H9 (cell line): ENCODE measurements at regions not wholly inside any gene's neighbourhood (a gene's known extent, or its start where the extent isn't known, plus 50 kb on each side); places are given as distances from the start of the nearest gene placed in this dataset.

Experiments used
- DNase-seq: peaks from one replicate; pipeline ENCODE4 v3.0.0-alpha.2; 2017
- H2AFZ ChIP-seq: one replicate; pipeline ENCODE4 v1.6.1; 2013; ENCODE audit warnings: mild to moderate bottlenecking, low read length, control low read depth, moderate library complexity
- H2AK5ac ChIP-seq: 2 replicates; pipeline ENCODE4 v1.6.1; 2013; ENCODE audit warnings: low read length, control low read depth, mixed read lengths; ENCODE audit not compliant: insufficient read length
- H2BK120ac ChIP-seq: one replicate; pipeline ENCODE4 v1.6.1; 2013; ENCODE audit warnings: low read depth, mild to moderate bottlenecking, low read length, control low read depth, inconsistent platforms; ENCODE audit not compliant: poor library complexity, severe bottlenecking
- H2BK12ac ChIP-seq: 2 replicates; pipeline ENCODE4 v1.6.1; 2013; ENCODE audit warnings: low read length, control low read depth, mixed read lengths, low read depth; ENCODE audit not compliant: insufficient read length
- H2BK15ac ChIP-seq: 2 replicates; pipeline ENCODE4 v1.6.1; 2013; ENCODE audit warnings: low read depth, low read length, control low read depth
- H2BK20ac ChIP-seq: one replicate; pipeline ENCODE4 v1.6.1; 2013; ENCODE audit warnings: low read depth, mild to moderate bottlenecking, low read length, control low read depth, inconsistent platforms; ENCODE audit not compliant: poor library complexity, severe bottlenecking
- H2BK5ac ChIP-seq: 2 replicates; pipeline ENCODE4 v1.6.1; 2013; ENCODE audit warnings: low read length, control low read depth, mixed read lengths; ENCODE audit not compliant: insufficient read length
- H3K14ac ChIP-seq: 2 replicates; pipeline ENCODE4 v1.6.1; 2013; ENCODE audit warnings: low read length, control low read depth; ENCODE audit not compliant: insufficient read depth
- H3K18ac ChIP-seq: 2 replicates; pipeline ENCODE4 v1.6.1; 2013; ENCODE audit warnings: low read depth, mild to moderate bottlenecking, mixed read lengths, low read length, control low read depth; ENCODE audit not compliant: insufficient read length
- H3K23ac ChIP-seq: 2 replicates; pipeline ENCODE4 v1.6.1; 2013; ENCODE audit warnings: low read length, control low read depth, mixed read lengths, low read depth; ENCODE audit not compliant: insufficient read length
- H3K23me2 ChIP-seq: 2 replicates; pipeline ENCODE4 v1.6.1; 2013; ENCODE audit warnings: low read depth, mild to moderate bottlenecking, mixed read lengths, low read length, control low read depth; ENCODE audit not compliant: insufficient read length, poor library complexity, severe bottlenecking
- H3K27ac ChIP-seq: 2 replicates; pipeline ENCODE4 v1.5.1; 2013; ENCODE audit warnings: low read length, control low read depth, mixed read lengths, low read depth; ENCODE audit not compliant: insufficient read length
- H3K27me3 ChIP-seq: 2 replicates; pipeline ENCODE4 v1.6.1; 2013; ENCODE audit warnings: low read length, control low read depth, inconsistent platforms; ENCODE audit not compliant: insufficient read depth
- H3K4ac ChIP-seq: 2 replicates; pipeline ENCODE4 v1.6.1; 2013; ENCODE audit warnings: low read depth, mild to moderate bottlenecking, control low read depth, inconsistent platforms, low read length, moderate library complexity
- H3K4me1 ChIP-seq: 2 replicates; pipeline ENCODE4 v1.6.1; 2013; ENCODE audit warnings: low read length, control low read depth, inconsistent platforms; ENCODE audit not compliant: insufficient read depth
- H3K4me2 ChIP-seq: 2 replicates; pipeline ENCODE4 v1.6.1; 2013; ENCODE audit warnings: low read length, control low read depth, mixed read lengths; ENCODE audit not compliant: insufficient read length, insufficient read depth
- H3K56ac ChIP-seq: 2 replicates; pipeline ENCODE4 v1.6.1; 2013; ENCODE audit warnings: low read depth, mild to moderate bottlenecking, mixed read lengths, low read length, control low read depth; ENCODE audit not compliant: insufficient read length
- H3K79me1 ChIP-seq: 2 replicates; pipeline ENCODE4 v1.6.1; 2013; ENCODE audit warnings: low read depth, mild to moderate bottlenecking, moderate library complexity, low read length, control low read depth, inconsistent platforms; ENCODE audit not compliant: insufficient read depth, poor library complexity, severe bottlenecking
- H3K79me2 ChIP-seq: 2 replicates; pipeline ENCODE4 v1.6.1; 2013; ENCODE audit warnings: low read length, control low read depth, inconsistent platforms; ENCODE audit not compliant: insufficient read depth
- H3K9ac ChIP-seq: 2 replicates; pipeline ENCODE4 v1.6.1; 2013; ENCODE audit warnings: low read length, control low read depth, mixed read lengths; ENCODE audit not compliant: insufficient read length; ENCODE audit errors: extremely low read depth
- H3K9me3 ChIP-seq: one replicate; pipeline ENCODE4 v1.6.1; 2013; ENCODE audit warnings: low read depth, low read length, inconsistent platforms; ENCODE audit not compliant: control insufficient read depth
- H3T11ph ChIP-seq: one replicate; pipeline ENCODE4 v1.6.1; 2013; ENCODE audit warnings: mild to moderate bottlenecking, low read length, control low read depth, inconsistent platforms
- H4K20me1 ChIP-seq: one replicate; pipeline ENCODE4 v1.6.1; 2013; ENCODE audit not compliant: control insufficient read depth, insufficient read length, insufficient read depth
- H4K5ac ChIP-seq: 2 replicates; pipeline ENCODE4 v1.6.1; 2013; ENCODE audit warnings: low read depth, mild to moderate bottlenecking, mixed read lengths, low read length, control low read depth; ENCODE audit not compliant: insufficient read length
- H4K8ac ChIP-seq: replicated peaks from 2 replicates; pipeline ENCODE4 v1.6.1; 2013; ENCODE audit warnings: low read length, control low read depth, mixed read lengths, low read depth; ENCODE audit not compliant: insufficient read length
- H4K91ac ChIP-seq: 2 replicates; pipeline ENCODE4 v1.6.1; 2013; ENCODE audit warnings: low read depth, mild to moderate bottlenecking, moderate library complexity, mixed read lengths, low read length, control low read depth; ENCODE audit not compliant: insufficient read length
- H3K27ac Mint-ChIP-seq, 3 experiments: 2 replicates in 2 of 3; 3 replicates in 1 of 3; pipeline ENCODE4 v1.8.0; 2020 to 2021; ENCODE audit warnings: mixed read lengths in 3 of 3, mild to moderate bottlenecking in 1 of 3, moderate library complexity in 1 of 3
- H3K27me3 Mint-ChIP-seq: 2 replicates; pipeline ENCODE4 v1.8.0; 2021; ENCODE audit warnings: low read depth, mild to moderate bottlenecking, moderate library complexity, mixed read lengths
- H3K36me3 Mint-ChIP-seq, 3 experiments: 2 replicates in 2 of 3; 3 replicates in 1 of 3; pipeline ENCODE4 v1.8.0; 2020 to 2021; ENCODE audit warnings: low read depth in 3 of 3, mixed read lengths in 3 of 3; ENCODE audit not compliant: insufficient read depth in 1 of 3
- H3K4me1 Mint-ChIP-seq, 2 experiments: 2 replicates each; pipeline ENCODE4 v1.8.0; 2020; ENCODE audit warnings: mixed read lengths in 2 of 2
- H3K4me3 Mint-ChIP-seq, 2 experiments: 2 replicates in 1 of 2; 3 replicates in 1 of 2; pipeline ENCODE4 v1.8.0; 2020 to 2021; ENCODE audit warnings: mild to moderate bottlenecking in 2 of 2, mixed read lengths in 2 of 2, moderate library complexity in 1 of 2
- H3K9me3 Mint-ChIP-seq, 2 experiments: 2 replicates in 1 of 2; 3 replicates in 1 of 2; pipeline ENCODE4 v1.8.0; 2020; ENCODE audit warnings: mild to moderate bottlenecking in 2 of 2, mixed read lengths in 2 of 2, moderate library complexity in 1 of 2
- CTCF ChIP-seq: fragments of 200-600 bp; sonication (generic); conservative IDR thresholded peaks from 3 replicates; pipeline ENCODE4 v1.8.0; 2021; ENCODE audit warnings: antibody characterized with exemption, mild to moderate bottlenecking
- WGBS: extraction: QIAGEN DNeasy Blood & Tissue Kit; methylation state at CpG from one replicate; pipeline ENCODE4 v1.1.7; 2013; ENCODE audit warnings: missing lambda C conversion rate, low lambda C conversion rate, mixed read lengths; ENCODE audit not compliant: insufficient read length; ENCODE audit errors: extremely low coverage; 5-methylcytosine and 5-hydroxymethylcytosine counted together

- Histone ChIP-seq H3K9me3 (no peaks in the 10 kb centered on the region), H3K14ac (no peak overlapping the region), H2BK20ac (no peak overlapping the region), H3K23ac (no peak overlapping the region), H2BK15ac (no peak overlapping the region), H3T11ph (no peak overlapping the region), H3K79me2 (no peaks in the 10 kb centered on the region), H2BK12ac (no peak overlapping the region), H2BK120ac (no peak overlapping the region), H3K4me2 (no peak overlapping the region), H3K56ac (no peak overlapping the region), H2BK5ac (no peak overlapping the region), H4K91ac (no peak overlapping the region), H3K18ac (no peak overlapping the region), H3K9ac (no peak overlapping the region), H3K27ac (no peak overlapping the region), H3K79me1 (no peaks in the 10 kb centered on the region), H4K8ac (no peak overlapping the region), H2AK5ac (no peak overlapping the region), H3K27me3 (no peaks in the 10 kb centered on the region), H3K4me1 (no peaks in the 10 kb centered on the region), H4K20me1 (no peaks in the 10 kb centered on the region), H4K5ac (no peak overlapping the region), H2AFZ (no peak overlapping the region), H3K23me2 (no peaks in the 10 kb centered on the region), H3K4ac (no peak overlapping the region)
- Mint-ChIP-seq H3K36me3 (no peaks in the 10 kb centered on the region), H3K4me3 (no peak overlapping the region), H3K27me3 (no peaks in the 10 kb centered on the region; the same call in 1 of the 2 replicates), H3K4me1 (no peaks in the 10 kb centered on the region; a peak in 1 of 4 replicates), H3K9me3 (no peaks in the 10 kb centered on the region), H3K27ac (no peak overlapping the region)
- WGBS = no CpG with 5 or more reads among the region's 2 CpGs
- DNase-seq = no peak
- no peak for TF ChIP-seq CTCF
Measured at GRCh38 chr17:62876063-62876462, 67.9 kb upstream of the MARCHF10 start.
